Nucleus accumbens (tissue), 56 donors: ENCODE measurements at regions not wholly inside any gene's neighbourhood (a gene's known extent, or its start where the extent isn't known, plus 50 kb on each side); places are given as distances from the start of the nearest gene placed in this dataset.
"Not testable (repeated sequence)": the region's sequence is repeated elsewhere in the genome, so short reads cannot be mapped to it uniquely, and the experiment has no call there.

Experiments used
- DNase-seq, 56 donors: peaks; one replicate each; lab custom pipeline; 2025; lab: John Stamatoyannopoulos, UW

- no peak for DNase-seq
Observed at GRCh38 chr1:233435622-233436021, 108.1 kb downstream of the MAP3K21 start.

- no peak for DNase-seq
Observed at GRCh38 chr1:233439721-233440120, 112.2 kb downstream of the MAP3K21 start.

- DNase-seq, result peak in 21 of 56 donors; percentile 1 to 45 (median 7)
Observed at GRCh38 chr1:233440951-233441401, 113.5 kb downstream of the MAP3K21 start.

- DNase-seq, result no peak
Observed at GRCh38 chr1:233442026-233442780, 114.7 kb downstream of the MAP3K21 start.

- no peak for DNase-seq
Observed at GRCh38 chr1:233443040-233443760, 115.7 kb downstream of the MAP3K21 start.

GRCh38 chr1:233444484-233444883, 117.0 kb downstream of the MAP3K21 start:
- no peak for DNase-seq

GRCh38 chr1:233445737-233446136, 118.2 kb downstream of the MAP3K21 start:
- no peak for DNase-seq

GRCh38 chr1:233446935-233447334, 119.4 kb downstream of the MAP3K21 start:
- DNase-seq, result no peak

GRCh38 chr1:233448109-233448689, 120.7 kb downstream of the MAP3K21 start:
- peak in 2 of 56 donors; percentile 2 to 15 for DNase-seq

GRCh38 chr1:233452724-233453123, 125.2 kb downstream of the MAP3K21 start:
- DNase-seq, result no peak

GRCh38 chr1:233453433-233454200, 126.1 kb downstream of the MAP3K21 start:
- DNase-seq, result no peak

- DNase-seq, result no peak
Observed at GRCh38 chr1:233459470-233459945, 132.0 kb downstream of the MAP3K21 start.

GRCh38 chr1:233459968-233460367, 132.4 kb downstream of the MAP3K21 start:
- no peak for DNase-seq

- DNase-seq, result no peak
Observed at GRCh38 chr1:233460692-233461091, 133.2 kb downstream of the MAP3K21 start.

GRCh38 chr1:233461847-233462246, 134.3 kb downstream of the MAP3K21 start:
- DNase-seq, result no peak

GRCh38 chr1:233463333-233463732, 135.8 kb downstream of the MAP3K21 start:
- no peak for DNase-seq

- DNase-seq, result no peak
Observed at GRCh38 chr1:233465745-233466343, 138.3 kb downstream of the MAP3K21 start.

- DNase-seq, result no peak
Observed at GRCh38 chr1:233470741-233471499, 143.0 kb upstream of the KCNK1 start.

GRCh38 chr1:233471851-233472250, 142.1 kb upstream of the KCNK1 start:
- DNase-seq, result not testable (repeated sequence)
